Loucy (cell line): ENCODE measurements at regions not wholly inside any gene's neighbourhood (a gene's known extent, or its start where the extent isn't known, plus 50 kb on each side); places are given as distances from the start of the nearest gene placed in this dataset.

Experiments used
- CTCF ChIP-seq: fragments of 200-600 bp; sonication (generic); conservative IDR thresholded peaks from 2 replicates; pipeline ENCODE4 v1.5.1; 2014; ENCODE audit warnings: mild to moderate bottlenecking, antibody characterized with exemption, low read length
- EZH2phosphoT487 ChIP-seq: fragments of 200-600 bp; IDR thresholded peaks from 2 replicates; pipeline ENCODE4 v1.6.1; 2018; ENCODE audit warnings: antibody characterized with exemption, mild to moderate bottlenecking, moderate library complexity, borderline replicate concordance

DNA sequence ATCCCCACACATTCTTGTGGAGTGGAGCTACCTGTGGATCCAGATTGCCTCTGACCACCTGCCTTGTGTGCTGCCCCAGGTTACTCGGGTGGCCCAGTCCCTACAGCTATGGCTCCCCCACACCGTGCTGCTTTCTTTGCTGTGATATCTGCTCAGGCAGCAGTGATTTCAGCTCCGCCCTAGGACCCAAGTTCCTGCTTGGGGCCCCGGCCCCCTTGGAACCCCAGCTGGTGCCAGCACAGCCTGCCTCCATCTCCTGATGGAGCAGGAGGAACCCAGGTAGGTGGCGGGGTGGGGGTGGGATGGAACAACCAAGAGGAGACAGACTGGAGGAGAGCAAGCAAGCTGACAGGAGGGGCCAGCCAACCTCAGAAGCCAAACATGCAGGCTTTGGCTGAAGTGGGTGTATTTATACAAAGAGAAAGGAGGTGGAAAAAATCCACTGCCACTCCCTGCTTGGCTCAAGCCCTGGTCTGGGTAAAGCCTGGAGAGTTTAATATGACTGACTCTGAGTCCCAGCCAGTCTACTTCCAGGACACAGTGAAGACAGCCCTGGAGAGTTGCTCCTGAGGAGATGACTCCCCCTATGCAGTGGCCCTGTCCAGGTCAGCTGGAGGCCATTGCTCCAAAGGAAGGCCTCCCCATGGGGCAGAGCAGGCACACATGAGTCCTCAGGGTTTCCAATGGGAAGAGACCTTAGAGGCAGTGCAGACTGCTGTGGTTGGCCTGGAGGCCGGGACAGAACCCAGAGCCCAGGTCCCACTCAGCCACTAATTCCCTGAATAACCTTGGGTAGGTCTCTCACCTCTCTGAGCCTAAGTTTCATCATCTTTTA lies 197.1 kb upstream of the MAMLD1 start:
- no peak for TF ChIP-seq EZH2phosphoT487
- no peak for TF ChIP-seq CTCF
